ENCODE measurements at regions not wholly inside any gene's neighbourhood (a gene's known extent, or its start where the extent isn't known, plus 50 kb on each side); places are given as distances from the start of the nearest gene placed in this dataset.

- no peak for TF ChIP-seq CEBPB (IDR thresholded peaks at IDR 0.05; ENCODE audit: low read depth, low read length)
- no peak for TF ChIP-seq RAD21 (IDR thresholded peaks at IDR 0.05; ENCODE audit: low read length)
- no peak for TF ChIP-seq MAZ (IDR thresholded peaks at IDR 0.05; ENCODE audit: borderline replicate concordance, low read depth, low read length)
- no peak for TF ChIP-seq CTCF (conservative IDR thresholded peaks at IDR 0.05; ENCODE audit: low read depth, low read length)
- no peak for TF ChIP-seq SMC3 (IDR thresholded peaks at IDR 0.05; ENCODE audit: low read depth, low read length)
Observed at GRCh38 chr10:111156754-111157153, 79.9 kb downstream of the ADRA2A start.
